Fibroblast of mammary gland (primary cell): ENCODE measurements at regions not wholly inside any gene's neighbourhood (a gene's known extent, or its start where the extent isn't known, plus 50 kb on each side); places are given as distances from the start of the nearest gene placed in this dataset.

Experiments used
- DNase-seq: peaks from one replicate; pipeline ENCODE4 v3.0.0-alpha.2; 2010; ENCODE audit warnings: low read depth
- H3K4me3 ChIP-seq: 2 replicates; pipeline ENCODE4 v1.5.1; 2011; ENCODE audit warnings: low read depth, mild to moderate bottlenecking, low read length, moderate library complexity; ENCODE audit not compliant: control insufficient read depth
- TF ChIP-seq, protein P1 (sequence below): conservative IDR thresholded peaks from 2 replicates; pipeline ENCODE4 v1.5.1; 2011; ENCODE audit warnings: low read depth, low read length, inconsistent platforms; ENCODE audit not compliant: control insufficient read depth, insufficient read depth

DNA sequence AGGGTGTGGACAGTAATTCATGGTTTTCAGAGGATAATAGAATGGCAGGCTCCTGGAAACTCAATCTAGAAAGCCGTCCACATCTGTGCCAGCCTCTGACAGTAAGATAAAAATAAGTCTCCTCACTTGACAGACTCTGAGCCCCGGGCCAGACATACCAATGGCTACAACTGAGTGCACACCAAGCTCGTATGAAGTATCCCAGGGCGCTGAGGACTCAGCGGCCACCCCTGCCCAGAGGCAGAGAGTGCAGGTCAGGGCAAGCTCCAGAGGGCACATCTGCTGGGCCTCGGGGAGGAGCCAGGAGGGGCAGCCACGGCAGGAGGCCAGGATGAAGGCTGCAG, 262.8 kb upstream of the TCERG1L start:
- no peak for DNase-seq
- H3K4me3 ChIP-seq, result no peak overlapping the region
- TF ChIP-seq, protein P1, sequence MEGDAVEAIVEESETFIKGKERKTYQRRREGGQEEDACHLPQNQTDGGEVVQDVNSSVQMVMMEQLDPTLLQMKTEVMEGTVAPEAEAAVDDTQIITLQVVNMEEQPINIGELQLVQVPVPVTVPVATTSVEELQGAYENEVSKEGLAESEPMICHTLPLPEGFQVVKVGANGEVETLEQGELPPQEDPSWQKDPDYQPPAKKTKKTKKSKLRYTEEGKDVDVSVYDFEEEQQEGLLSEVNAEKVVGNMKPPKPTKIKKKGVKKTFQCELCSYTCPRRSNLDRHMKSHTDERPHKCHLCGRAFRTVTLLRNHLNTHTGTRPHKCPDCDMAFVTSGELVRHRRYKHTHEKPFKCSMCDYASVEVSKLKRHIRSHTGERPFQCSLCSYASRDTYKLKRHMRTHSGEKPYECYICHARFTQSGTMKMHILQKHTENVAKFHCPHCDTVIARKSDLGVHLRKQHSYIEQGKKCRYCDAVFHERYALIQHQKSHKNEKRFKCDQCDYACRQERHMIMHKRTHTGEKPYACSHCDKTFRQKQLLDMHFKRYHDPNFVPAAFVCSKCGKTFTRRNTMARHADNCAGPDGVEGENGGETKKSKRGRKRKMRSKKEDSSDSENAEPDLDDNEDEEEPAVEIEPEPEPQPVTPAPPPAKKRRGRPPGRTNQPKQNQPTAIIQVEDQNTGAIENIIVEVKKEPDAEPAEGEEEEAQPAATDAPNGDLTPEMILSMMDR, result no peak

- DNase-seq, result no peak
- no peak overlapping the region for H3K4me3 ChIP-seq
- TF ChIP-seq, protein P1, result no peak
Observed at GRCh38 chr10:131574707-131575430, 263.3 kb upstream of the TCERG1L start.

DNA sequence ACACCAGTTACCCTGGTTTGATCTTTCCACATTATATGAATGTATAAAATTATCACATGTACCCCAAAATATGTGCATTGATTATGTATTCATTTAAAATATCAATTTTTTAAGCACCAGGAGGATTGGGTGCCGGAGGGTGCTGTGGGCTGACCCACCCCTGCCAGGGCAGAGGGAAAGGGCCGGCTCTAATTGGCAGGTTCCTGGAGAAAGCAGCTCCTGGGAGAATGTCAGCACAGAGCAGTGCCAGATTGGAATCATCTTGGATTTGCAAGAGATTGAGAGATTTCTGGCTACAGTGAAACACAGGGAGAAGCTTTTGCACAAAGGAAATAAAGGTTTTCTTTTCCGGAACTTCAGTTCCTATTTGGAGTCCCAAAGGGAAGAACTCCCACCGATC, 264.4 kb upstream of the TCERG1L start:
- DNase-seq, result no peak
- TF ChIP-seq, protein P1, result no peak
- no peak overlapping the region for H3K4me3 ChIP-seq

GRCh38 chr10:131576341-131577177, 265.0 kb upstream of the TCERG1L start:
- no peak for DNase-seq
- H3K4me3 ChIP-seq, result no peak overlapping the region
- TF ChIP-seq, protein P1, result no peak

DNA sequence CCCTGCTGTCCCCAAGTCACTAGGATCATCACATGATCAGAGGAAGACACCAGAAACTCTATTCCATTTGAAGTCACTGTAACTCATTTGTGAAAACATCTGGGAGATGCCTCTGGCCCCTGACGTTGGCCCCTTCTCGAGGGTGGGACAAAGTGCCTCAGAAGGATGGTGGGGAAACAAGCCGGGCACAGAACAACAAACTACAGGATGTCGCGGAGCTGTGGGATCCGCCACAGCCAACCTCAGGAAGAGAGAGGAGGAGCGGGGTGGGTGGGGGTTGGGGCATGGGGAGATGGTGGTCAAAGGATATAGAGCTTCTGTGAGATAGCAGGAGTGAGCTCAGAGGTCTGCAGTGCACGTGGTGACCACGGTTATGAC, 265.6 kb upstream of the TCERG1L start:
- H3K4me3 ChIP-seq, result no peak overlapping the region
- no peak for DNase-seq
- TF ChIP-seq, protein P1, result no peak

DNA sequence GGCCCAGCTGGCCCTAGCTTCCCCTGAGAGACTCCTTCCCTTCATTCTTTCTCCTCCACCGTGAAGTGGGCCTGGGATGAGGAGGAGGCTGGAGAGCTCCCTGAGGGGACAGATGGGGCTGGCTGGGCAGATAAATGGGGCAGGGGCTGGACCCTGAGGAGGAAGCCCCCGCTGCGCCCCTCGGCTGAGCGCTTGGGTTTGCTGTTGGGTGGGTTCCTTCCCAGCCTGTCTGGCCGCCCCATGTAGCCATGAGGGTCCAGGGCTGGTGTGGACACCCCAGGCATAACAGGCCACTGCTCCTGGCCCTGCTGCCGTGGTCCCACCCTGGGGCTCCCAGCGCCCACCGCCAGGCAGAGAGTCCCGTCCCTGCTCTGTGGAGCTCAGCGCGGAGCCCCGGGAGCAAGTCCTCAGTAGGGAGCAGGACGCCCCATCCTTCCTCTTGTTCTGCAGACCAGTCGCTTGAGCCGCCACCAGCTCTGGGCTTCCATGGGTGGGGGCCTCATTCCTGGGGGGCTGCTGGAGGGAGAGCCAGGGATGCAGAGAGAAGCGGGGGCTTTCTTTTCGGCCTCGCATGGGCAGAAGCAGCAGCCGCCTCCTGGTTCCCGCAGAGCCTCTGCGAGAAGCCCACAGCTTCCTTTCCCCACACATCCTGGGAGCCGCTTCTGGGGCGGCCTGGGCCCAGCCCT, 266.4 kb upstream of the TCERG1L start:
- TF ChIP-seq, protein P1, result no peak
- H3K4me3 ChIP-seq, result no peak overlapping the region
- DNase-seq, result no peak
